GM10266 (cell line): ENCODE measurements at regions not wholly inside any gene's neighbourhood (a gene's known extent, or its start where the extent isn't known, plus 50 kb on each side); places are given as distances from the start of the nearest gene placed in this dataset.

ENCODE experiments used
- DNase-seq: peaks from one replicate; pipeline ENCODE4 v3.0.0; 2012; ENCODE audit errors: extremely low spot score
- TF ChIP-seq, protein P1 (sequence below): IDR thresholded peaks from 2 replicates; pipeline ENCODE4 v1.5.1; 2012; ENCODE audit warnings: mild to moderate bottlenecking, low read depth; ENCODE audit not compliant: control insufficient read depth, insufficient read depth; ENCODE audit errors: missing control alignments

- no peak for DNase-seq
- TF ChIP-seq, protein P1, sequence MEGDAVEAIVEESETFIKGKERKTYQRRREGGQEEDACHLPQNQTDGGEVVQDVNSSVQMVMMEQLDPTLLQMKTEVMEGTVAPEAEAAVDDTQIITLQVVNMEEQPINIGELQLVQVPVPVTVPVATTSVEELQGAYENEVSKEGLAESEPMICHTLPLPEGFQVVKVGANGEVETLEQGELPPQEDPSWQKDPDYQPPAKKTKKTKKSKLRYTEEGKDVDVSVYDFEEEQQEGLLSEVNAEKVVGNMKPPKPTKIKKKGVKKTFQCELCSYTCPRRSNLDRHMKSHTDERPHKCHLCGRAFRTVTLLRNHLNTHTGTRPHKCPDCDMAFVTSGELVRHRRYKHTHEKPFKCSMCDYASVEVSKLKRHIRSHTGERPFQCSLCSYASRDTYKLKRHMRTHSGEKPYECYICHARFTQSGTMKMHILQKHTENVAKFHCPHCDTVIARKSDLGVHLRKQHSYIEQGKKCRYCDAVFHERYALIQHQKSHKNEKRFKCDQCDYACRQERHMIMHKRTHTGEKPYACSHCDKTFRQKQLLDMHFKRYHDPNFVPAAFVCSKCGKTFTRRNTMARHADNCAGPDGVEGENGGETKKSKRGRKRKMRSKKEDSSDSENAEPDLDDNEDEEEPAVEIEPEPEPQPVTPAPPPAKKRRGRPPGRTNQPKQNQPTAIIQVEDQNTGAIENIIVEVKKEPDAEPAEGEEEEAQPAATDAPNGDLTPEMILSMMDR, result no peak
Measured at GRCh38 chr5:67591491-67591890, 394.9 kb upstream of the CD180 start.

- TF ChIP-seq, protein P1, result no peak
- no peak for DNase-seq
Measured at GRCh38 chr5:67588389-67588788, 391.8 kb upstream of the CD180 start.

DNA sequence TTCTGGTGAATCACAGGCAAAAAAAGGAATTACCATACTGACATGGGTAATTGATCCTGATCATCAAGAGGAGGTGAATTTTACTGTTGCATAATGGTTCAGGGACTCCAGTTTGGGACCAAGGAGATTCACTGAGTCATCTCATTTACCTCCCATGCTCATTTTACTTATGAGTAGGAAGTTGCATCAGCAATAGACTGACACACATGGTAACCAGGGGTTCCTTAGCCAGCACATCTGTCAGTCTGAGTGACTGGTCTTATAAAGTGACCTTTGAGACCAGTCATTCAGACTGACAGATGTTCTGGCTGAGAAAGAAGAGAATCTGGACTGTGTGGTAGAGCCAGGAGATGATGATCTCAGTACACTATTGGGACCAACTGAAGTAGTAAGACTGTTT is 384.6 kb upstream of the CD180 start:
- TF ChIP-seq, protein P1, result no peak
- no peak for DNase-seq

GRCh38 chr5:67578011-67578410 is 381.4 kb upstream of the CD180 start:
- no peak for DNase-seq

DNA sequence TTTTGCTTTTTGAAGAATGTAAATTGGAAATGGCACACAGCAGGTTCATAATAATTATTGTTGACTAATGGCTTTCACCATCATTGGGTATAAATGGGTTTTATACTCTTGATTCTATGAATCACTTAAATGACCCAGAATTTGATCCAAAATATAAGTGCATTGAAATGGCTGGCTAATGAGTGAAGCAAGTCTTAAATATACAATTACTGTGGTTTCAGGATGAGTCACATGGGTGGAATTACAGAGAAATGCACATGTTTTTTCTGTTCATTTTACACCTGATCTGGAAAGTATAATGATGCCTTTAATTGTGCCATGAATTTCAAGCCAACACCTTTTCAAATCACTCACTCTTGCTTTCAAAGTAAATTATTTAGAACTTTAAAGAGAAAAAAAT is 380.8 kb upstream of the CD180 start:
- TF ChIP-seq, protein P1, result no peak
- DNase-seq, result no peak

More at GRCh38 chr5:67578011-67578410, 381.4 kb upstream of the CD180 start:
- TF ChIP-seq, protein P1, result no peak

DNA sequence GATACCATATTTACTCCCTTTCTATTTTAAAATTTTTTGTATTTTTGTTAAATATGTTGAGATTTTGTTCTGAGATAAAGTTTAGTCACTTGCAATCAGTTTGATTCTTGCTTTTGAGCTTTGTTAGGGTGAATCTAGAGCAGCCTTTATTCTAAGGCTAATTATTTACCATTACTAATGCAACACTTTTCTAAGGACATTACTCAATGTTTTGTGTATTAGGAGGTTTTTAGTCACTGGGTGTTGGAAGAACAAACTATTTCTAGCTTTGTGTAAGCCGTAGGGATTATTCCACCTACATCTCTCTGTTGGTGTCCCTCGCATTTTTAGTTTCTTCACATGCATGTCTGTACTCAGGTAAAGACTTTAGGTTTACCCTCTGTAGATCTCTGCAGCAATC is 379.5 kb upstream of the CD180 start:
- no peak for DNase-seq
- TF ChIP-seq, protein P1, result no peak

DNA sequence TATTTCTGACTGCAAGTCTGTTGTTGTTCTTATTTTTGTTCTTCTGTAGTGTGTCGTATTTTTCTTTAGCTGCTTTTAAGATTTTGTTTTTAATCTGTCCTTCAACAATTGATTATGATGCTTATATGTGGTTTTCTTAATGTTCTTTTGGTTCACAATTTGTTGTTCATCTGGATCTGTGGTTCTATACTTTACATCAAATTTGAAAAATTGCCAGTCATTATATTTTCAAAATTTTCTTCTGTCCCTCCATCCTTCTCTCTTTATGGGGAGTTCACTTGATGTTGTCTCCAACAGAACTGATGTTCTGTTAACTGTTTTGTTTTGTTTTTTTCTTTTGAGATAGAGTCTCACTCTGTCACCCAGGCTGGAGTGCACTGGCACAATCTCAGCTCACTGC is 378.5 kb upstream of the CD180 start:
- DNase-seq, result no peak
- TF ChIP-seq, protein P1, result no peak
